CD4-positive, alpha-beta T cell (primary cell): ENCODE measurements at regions not wholly inside any gene's neighbourhood (a gene's known extent, or its start where the extent isn't known, plus 50 kb on each side); places are given as distances from the start of the nearest gene placed in this dataset.

ENCODE experiments used
- ATAC-seq: fragments of 200-7000 bp; cut with Tn5 transposase; one replicate; pipeline ENCODE4 v1.10.0; 2022; ENCODE audit warnings: mild to moderate bottlenecking; ENCODE audit not compliant: poor library complexity
- CTCF ChIA-PET: fragments of 350-600 bp; sonication (Branson Sonifier 250); formaldehyde crosslinking; loops from one replicate; lab custom pipeline; 2021; ENCODE audit warnings: antibody characterized with exemption, inconsistent platforms; lab: Charles Lee
- POLR2A ChIA-PET: fragments of 350-600 bp; sonication (Branson Sonifier 250); formaldehyde crosslinking; loops from one replicate; lab custom pipeline; 2021; ENCODE audit warnings: antibody characterized with exemption, inconsistent platforms; lab: Charles Lee
- DNase-seq, 14 experiments: peaks; one replicate each; pipeline ENCODE4 v3.0.0-alpha.2; 2013 to 2020; ENCODE audit warnings: mixed read lengths in 2 of 14
- H3K27ac ChIP-seq, 2 donors: one replicate each; pipeline versions ENCODE4 v1.5.1 to v1.7.0; 2013; ENCODE audit warnings: low read length in 2 of 2, low read depth in 1 of 2, mild to moderate bottlenecking in 1 of 2
- H3K27me3 ChIP-seq, 2 experiments: 1 replicate in 1 of 2; 2 replicates in 1 of 2; pipeline versions ENCODE4 v1.6.1 to v1.7.0; 2013; ENCODE audit warnings: low read length in 2 of 2, control low read depth in 1 of 2, mild to moderate bottlenecking in 1 of 2, moderate library complexity in 1 of 2; ENCODE audit not compliant: insufficient read depth in 2 of 2, control insufficient read depth in 1 of 2
- H3K36me3 ChIP-seq: one replicate; pipeline ENCODE4 v1.6.1; 2013; ENCODE audit warnings: low read length, control low read depth; ENCODE audit not compliant: insufficient read depth
- H3K4me1 ChIP-seq: one replicate; pipeline ENCODE4 v1.6.1; 2013; ENCODE audit warnings: low read length, control low read depth; ENCODE audit not compliant: insufficient read depth
- H3K4me3 ChIP-seq: one replicate; pipeline ENCODE4 v1.5.1; 2013; ENCODE audit warnings: mild to moderate bottlenecking, low read length, moderate library complexity
- H3K9me3 ChIP-seq, 2 experiments: 1 replicate in 1 of 2; 2 replicates in 1 of 2; pipeline versions ENCODE4 v1.6.1 to v1.7.0; 2013; ENCODE audit warnings: low read length in 2 of 2, mild to moderate bottlenecking in 2 of 2, control low read depth in 1 of 2, moderate library complexity in 1 of 2; ENCODE audit not compliant: control insufficient read depth in 1 of 2, insufficient read depth in 1 of 2
- H3K27ac Mint-ChIP-seq: one replicate; pipeline ENCODE4 v1.8.0; 2020; ENCODE audit warnings: mixed read lengths
- H3K27me3 Mint-ChIP-seq: one replicate; pipeline ENCODE4 v1.8.0; 2021; ENCODE audit warnings: mixed read lengths
- H3K36me3 Mint-ChIP-seq: one replicate; pipeline ENCODE4 v1.8.0; 2021; ENCODE audit warnings: low read depth, mixed read lengths
- H3K4me1 Mint-ChIP-seq: one replicate; pipeline ENCODE4 v1.8.0; 2021; ENCODE audit warnings: low read depth, mixed read lengths
- H3K4me3 Mint-ChIP-seq: one replicate; pipeline ENCODE4 v1.8.0; 2020; ENCODE audit warnings: mild to moderate bottlenecking, mixed read lengths
- H3K9me3 Mint-ChIP-seq: one replicate; pipeline ENCODE4 v1.8.0; 2020; ENCODE audit warnings: mixed read lengths
- intact Hi-C, 2 experiments: fragments of 100-400 bp; cut with DNase I in 1 of 2; cut with micrococcal nuclease in 1 of 2; formaldehyde crosslinking; loops; one replicate each; pipeline versions ENCODE4 v1.15.1 to v1.9.0; 2023 to 2025; cut with DNase I, micrococcal nuclease
- TF ChIP-seq, protein P1 (sequence below): fragments of 200-600 bp; IDR thresholded peaks from one replicate; pipeline ENCODE4 v1.8.0; 2022; ENCODE audit warnings: antibody characterized with exemption, mild to moderate bottlenecking

DNA sequence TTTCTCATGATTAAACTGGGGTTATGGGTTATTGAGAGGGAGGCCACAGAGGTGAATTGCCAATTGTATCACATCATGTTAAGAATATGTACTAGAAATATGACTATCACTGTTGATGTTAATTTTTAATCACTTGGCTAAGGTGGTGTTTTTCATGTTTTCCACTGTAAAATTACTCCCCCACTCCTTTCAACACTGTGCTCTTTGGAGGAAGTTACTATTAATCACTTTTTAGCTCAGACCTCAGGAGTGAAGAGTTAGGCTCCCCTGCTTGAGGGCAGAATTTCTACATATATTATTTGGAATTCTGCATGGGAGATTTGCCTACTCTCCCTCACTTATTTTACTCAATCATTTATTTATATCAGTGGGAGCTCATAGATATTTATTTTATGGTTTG lies 76.0 kb upstream of the OSR1 start:
- H3K27ac Mint-ChIP-seq = no peak overlapping the region
- no peaks in the 10 kb centered on the region for H3K36me3 Mint-ChIP-seq
- Histone ChIP-seq H3K27ac (no peak overlapping the region), H3K36me3 (no peaks in the 10 kb centered on the region), H3K4me1 (no peaks in the 10 kb centered on the region), H3K9me3 (no peaks in the 10 kb centered on the region), H3K4me3 (no peak overlapping the region), H3K27me3 (peaks cover 4 to 5% of the 10 kb centered on the region in 2 experiments)
- intact Hi-C loops = no loop called here
- ATAC-seq (no peak), DNase-seq (no peak)
- no peak overlapping the region for H3K4me3 Mint-ChIP-seq
- peaks cover 20% of the 10 kb centered on the region for H3K27me3 Mint-ChIP-seq
- TF ChIP-seq, protein P1, sequence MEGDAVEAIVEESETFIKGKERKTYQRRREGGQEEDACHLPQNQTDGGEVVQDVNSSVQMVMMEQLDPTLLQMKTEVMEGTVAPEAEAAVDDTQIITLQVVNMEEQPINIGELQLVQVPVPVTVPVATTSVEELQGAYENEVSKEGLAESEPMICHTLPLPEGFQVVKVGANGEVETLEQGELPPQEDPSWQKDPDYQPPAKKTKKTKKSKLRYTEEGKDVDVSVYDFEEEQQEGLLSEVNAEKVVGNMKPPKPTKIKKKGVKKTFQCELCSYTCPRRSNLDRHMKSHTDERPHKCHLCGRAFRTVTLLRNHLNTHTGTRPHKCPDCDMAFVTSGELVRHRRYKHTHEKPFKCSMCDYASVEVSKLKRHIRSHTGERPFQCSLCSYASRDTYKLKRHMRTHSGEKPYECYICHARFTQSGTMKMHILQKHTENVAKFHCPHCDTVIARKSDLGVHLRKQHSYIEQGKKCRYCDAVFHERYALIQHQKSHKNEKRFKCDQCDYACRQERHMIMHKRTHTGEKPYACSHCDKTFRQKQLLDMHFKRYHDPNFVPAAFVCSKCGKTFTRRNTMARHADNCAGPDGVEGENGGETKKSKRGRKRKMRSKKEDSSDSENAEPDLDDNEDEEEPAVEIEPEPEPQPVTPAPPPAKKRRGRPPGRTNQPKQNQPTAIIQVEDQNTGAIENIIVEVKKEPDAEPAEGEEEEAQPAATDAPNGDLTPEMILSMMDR = no peak
- ChIA-PET CTCF (no interaction called here), POLR2A (no interaction called here)
- H3K9me3 Mint-ChIP-seq = no peaks in the 10 kb centered on the region
- H3K4me1 Mint-ChIP-seq = no peaks in the 10 kb centered on the region

DNA sequence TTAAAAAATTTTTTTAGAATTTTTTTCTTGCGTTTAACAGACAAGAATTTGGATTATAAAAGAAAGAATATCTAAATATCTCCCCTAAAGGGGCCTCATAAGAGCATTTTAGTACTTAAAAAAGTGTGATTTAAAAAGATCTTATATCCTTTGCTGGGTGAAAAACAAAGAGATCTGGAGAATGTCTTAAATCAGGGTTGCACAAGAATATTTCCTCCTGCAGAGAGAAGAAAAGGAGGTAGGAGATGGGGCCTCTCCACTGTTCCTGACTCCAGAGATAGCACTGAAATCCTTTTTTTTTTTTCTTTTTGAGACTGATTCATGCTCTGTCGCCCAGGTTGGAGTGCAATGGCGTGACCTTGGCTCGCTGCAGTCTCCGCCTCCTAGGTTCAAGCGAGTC lies 68.5 kb upstream of the OSR1 start:
- DNase-seq (no peak), ATAC-seq (no peak)
- Histone ChIP-seq H3K4me1 (no peaks in the 10 kb centered on the region), H3K36me3 (no peaks in the 10 kb centered on the region), H3K27me3 (no peaks in the 10 kb centered on the region), H3K4me3 (no peak overlapping the region), H3K27ac (no peak overlapping the region), H3K9me3 (no peaks in the 10 kb centered on the region)
- no peaks in the 10 kb centered on the region for H3K9me3 Mint-ChIP-seq
- H3K27me3 Mint-ChIP-seq = peaks cover 39% of the 10 kb centered on the region
- H3K4me1 Mint-ChIP-seq = no peaks in the 10 kb centered on the region
- no peaks in the 10 kb centered on the region for H3K36me3 Mint-ChIP-seq
- ChIA-PET POLR2A (no interaction called here), CTCF (no interaction called here)
- no peak overlapping the region for H3K4me3 Mint-ChIP-seq
- intact Hi-C loops = no loop called here
- TF ChIP-seq, protein P1 = no peak
- no peak overlapping the region for H3K27ac Mint-ChIP-seq

DNA sequence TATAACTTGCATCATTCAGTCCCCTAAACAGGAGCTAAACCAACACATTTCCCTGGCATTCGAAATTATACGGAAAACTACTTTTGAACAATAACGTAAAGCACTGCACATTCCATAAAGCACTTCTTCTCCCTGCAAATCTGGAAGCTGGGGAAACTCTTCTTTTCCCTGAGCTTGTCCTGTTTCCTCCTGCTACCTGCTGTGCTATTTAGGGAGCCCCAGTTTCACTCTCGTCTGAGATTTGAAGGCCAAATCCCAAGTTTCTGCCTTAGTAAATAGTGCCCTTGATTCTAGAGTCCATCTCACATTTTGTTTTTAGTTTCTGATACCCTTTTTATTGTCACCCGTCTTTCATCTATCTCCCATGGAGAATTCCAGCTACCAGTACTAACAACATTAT lies 67.7 kb upstream of the OSR1 start:
- ChIA-PET POLR2A (no interaction called here), CTCF (no interaction called here)
- Mint-ChIP-seq H3K27ac (no peak overlapping the region), H3K36me3 (no peaks in the 10 kb centered on the region), H3K9me3 (no peaks in the 10 kb centered on the region), H3K4me1 (no peaks in the 10 kb centered on the region), H3K4me3 (no peak overlapping the region), H3K27me3 (peaks cover 42% of the 10 kb centered on the region)
- Histone ChIP-seq H3K36me3 (no peaks in the 10 kb centered on the region), H3K27me3 (no peaks in the 10 kb centered on the region), H3K27ac (no peak overlapping the region), H3K4me1 (no peaks in the 10 kb centered on the region), H3K9me3 (no peaks in the 10 kb centered on the region), H3K4me3 (no peak overlapping the region)
- TF ChIP-seq, protein P1 = no peak
- no peak for ATAC-seq
- intact Hi-C loops = no loop called here
- no peak for DNase-seq
